Ascending aorta (tissue), 2 donors: ENCODE measurements at regions not wholly inside any gene's neighbourhood (a gene's known extent, or its start where the extent isn't known, plus 50 kb on each side); places are given as distances from the start of the nearest gene placed in this dataset.

Experiments
- DNase-seq, 2 donors: peaks; one replicate each; pipeline ENCODE4 v3.0.0-alpha.2; 2019; ENCODE audit warnings: low spot score in 2 of 2
- H3K27ac ChIP-seq, 2 donors: fragments of 200-600 bp; sonication (generic); one replicate each; pipeline ENCODE4 v1.5.1; 2016 to 2017; ENCODE audit warnings: mild to moderate bottlenecking in 1 of 2
- H3K27me3 ChIP-seq: fragments of 200-600 bp; sonication (generic); one replicate; pipeline ENCODE4 v1.5.1; 2017
- H3K36me3 ChIP-seq, 2 donors: fragments of 200-600 bp; sonication (generic); one replicate each; pipeline ENCODE4 v1.5.1; 2016
- H3K4me1 ChIP-seq, 2 donors: fragments of 200-600 bp; sonication (generic); one replicate each; pipeline ENCODE4 v1.5.1; 2016 to 2017; ENCODE audit warnings: mild to moderate bottlenecking in 1 of 2
- H3K4me3 ChIP-seq, 2 donors: fragments of 200-600 bp; sonication (generic); one replicate each; pipeline ENCODE4 v1.5.1; 2016 to 2017; ENCODE audit warnings: mild to moderate bottlenecking in 1 of 2
- H3K9me3 ChIP-seq, 2 donors: fragments of 200-600 bp; sonication (generic); one replicate each; pipeline ENCODE4 v1.5.1; 2016
- intact Hi-C: fragments of 100-400 bp; cut with DNase I; formaldehyde crosslinking; loops from one replicate; pipeline ENCODE4 v1.15.1; 2023
- TF ChIP-seq, protein P1 (sequence below), 3 experiments: fragments of 200-600 bp in 2 of 3; fragments of 450-650 bp in 1 of 3; sonication (generic) in 2 of 3; IDR thresholded peaks; one replicate each; pipeline ENCODE4 v1.5.1; 2016 to 2019; ENCODE audit warnings: antibody characterized with exemption in 3 of 3, mild to moderate bottlenecking in 1 of 3, moderate library complexity in 1 of 3

DNA sequence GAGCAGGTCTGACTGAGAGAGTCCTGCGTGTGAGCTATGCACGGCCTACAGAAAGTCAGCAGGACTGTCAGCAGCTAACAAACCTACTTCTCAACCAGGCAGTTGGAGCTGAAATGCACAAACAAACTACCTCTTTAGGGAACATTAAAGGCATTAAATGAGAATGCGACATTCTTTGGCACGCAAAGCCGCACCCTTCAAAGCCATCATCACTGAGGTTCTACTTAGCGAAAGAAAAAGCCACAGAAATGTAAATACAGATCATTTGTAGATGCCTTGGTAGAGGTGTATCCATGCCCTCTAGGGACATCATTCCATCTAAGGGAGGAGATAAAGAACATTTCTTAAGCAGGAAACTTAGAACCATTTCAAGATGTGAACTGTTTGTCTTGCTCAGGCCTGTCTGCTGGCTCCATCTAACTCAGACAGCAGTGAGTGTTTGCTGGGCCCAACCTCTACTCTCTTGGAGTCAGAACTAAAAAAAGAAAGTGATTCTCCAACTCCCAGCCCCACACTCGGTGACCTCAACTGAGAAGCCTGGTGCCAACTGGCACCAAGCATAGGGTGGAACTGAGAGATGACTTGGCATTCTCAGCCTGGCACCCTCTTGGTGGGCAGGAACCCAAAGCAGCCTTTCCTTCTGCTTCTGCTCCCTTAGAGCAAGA is 63.5 kb upstream of the MBIP start:
- peak; percentile 49 to 83 for DNase-seq
- no peaks in the 10 kb centered on the region for H3K9me3 ChIP-seq
- H3K27ac ChIP-seq: peak overlapping the region; percentile 76 to 86
- H3K27me3 ChIP-seq: no peaks in the 10 kb centered on the region
- intact Hi-C loops: loop anchor here (5.0 kb wide), 1 partner anchor 62 kb away; the partner anchor contains the start of gene MBIP
- TF ChIP-seq, protein P1, sequence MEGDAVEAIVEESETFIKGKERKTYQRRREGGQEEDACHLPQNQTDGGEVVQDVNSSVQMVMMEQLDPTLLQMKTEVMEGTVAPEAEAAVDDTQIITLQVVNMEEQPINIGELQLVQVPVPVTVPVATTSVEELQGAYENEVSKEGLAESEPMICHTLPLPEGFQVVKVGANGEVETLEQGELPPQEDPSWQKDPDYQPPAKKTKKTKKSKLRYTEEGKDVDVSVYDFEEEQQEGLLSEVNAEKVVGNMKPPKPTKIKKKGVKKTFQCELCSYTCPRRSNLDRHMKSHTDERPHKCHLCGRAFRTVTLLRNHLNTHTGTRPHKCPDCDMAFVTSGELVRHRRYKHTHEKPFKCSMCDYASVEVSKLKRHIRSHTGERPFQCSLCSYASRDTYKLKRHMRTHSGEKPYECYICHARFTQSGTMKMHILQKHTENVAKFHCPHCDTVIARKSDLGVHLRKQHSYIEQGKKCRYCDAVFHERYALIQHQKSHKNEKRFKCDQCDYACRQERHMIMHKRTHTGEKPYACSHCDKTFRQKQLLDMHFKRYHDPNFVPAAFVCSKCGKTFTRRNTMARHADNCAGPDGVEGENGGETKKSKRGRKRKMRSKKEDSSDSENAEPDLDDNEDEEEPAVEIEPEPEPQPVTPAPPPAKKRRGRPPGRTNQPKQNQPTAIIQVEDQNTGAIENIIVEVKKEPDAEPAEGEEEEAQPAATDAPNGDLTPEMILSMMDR (IDR thresholded peaks at IDR 0.05): no peak
- H3K4me1 ChIP-seq: peaks cover 0 to 6% of the 10 kb centered on the region in 2 donors
- no peak overlapping the region for H3K4me3 ChIP-seq
- no peaks in the 10 kb centered on the region for H3K36me3 ChIP-seq

DNA sequence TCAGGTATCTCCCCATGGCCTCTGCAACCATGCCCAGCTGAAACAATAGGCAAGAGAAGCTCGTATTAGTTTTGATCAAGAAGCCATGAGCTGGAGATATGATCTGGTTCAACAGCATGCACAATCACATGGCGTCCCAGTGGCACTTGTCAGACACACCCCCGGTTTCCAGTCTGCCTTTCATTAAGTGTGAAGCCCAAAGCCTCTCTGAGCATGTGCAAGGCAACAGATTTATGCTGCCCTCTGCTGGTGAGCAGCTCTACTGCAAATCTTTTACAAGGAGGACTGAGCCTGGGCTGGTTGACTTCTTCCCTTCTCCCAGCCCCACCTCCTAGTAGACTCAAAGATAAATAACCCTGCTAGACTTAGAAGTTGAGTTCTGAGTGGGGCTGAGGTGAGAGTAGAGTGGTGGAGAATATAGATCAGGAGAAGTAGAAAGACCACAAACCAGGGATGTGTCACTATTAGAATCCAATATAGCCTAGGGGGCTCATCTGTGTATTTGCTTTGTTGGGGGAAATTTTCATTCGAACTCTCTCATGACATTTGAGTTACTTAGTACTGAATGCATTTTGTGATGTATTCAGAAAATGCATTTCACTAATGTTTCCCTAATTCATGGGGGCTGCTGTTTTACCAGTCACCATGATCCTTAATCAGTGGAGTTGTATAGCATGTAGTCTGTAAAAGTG is 53.7 kb upstream of the MBIP start:
- DNase-seq: peak in 1 of 2 donors; percentile 77
- Histone ChIP-seq H3K4me3 (no peak overlapping the region), H3K9me3 (no peaks in the 10 kb centered on the region), H3K4me1 (no peaks in the 10 kb centered on the region), H3K27me3 (no peaks in the 10 kb centered on the region), H3K36me3 (no peaks in the 10 kb centered on the region), H3K27ac (no peak overlapping the region)
- intact Hi-C loops: loop anchor here (10.0 kb wide), 1 partner anchor 489 kb away; no protein-coding TSS in a partner anchor
- TF ChIP-seq, protein P1 (IDR thresholded peaks at IDR 0.05): peak in 2 of 3 experiments; percentile 67 to 76
